ENCODE measurements at regions not wholly inside any gene's neighbourhood (a gene's known extent, or its start where the extent isn't known, plus 50 kb on each side); places are given as distances from the start of the nearest gene placed in this dataset.

DNA sequence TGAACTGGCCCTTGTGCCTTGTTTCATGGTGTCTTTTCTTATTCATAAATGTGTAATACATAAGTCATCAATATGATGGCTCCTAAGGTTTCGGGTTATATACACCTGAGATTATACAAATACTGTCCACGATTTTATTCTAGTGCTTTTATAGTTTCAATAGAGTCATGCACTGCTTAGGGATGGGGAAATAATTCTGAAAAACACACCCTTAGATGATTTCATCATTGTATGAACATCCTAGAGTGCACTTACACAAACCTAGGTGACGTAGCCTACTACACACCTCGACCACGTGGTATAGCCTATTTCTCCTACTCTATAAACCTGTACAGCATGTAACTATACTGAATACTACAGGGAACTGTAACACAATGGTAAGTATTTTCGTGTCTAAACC, 988.8 kb upstream of the NR2F2 start:
- TF ChIP-seq CTCF (IDR thresholded peaks at IDR 0.05) (no peak), EP300 (IDR thresholded peaks at IDR 0.05) (no peak), POLR2A (IDR thresholded peaks at IDR 0.05) (no peak), POLR2AphosphoS5 (IDR thresholded peaks at IDR 0.05) (no peak)
